ENCODE measurements at regions not wholly inside any gene's neighbourhood (a gene's known extent, or its start where the extent isn't known, plus 50 kb on each side); places are given as distances from the start of the nearest gene placed in this dataset.

DNA sequence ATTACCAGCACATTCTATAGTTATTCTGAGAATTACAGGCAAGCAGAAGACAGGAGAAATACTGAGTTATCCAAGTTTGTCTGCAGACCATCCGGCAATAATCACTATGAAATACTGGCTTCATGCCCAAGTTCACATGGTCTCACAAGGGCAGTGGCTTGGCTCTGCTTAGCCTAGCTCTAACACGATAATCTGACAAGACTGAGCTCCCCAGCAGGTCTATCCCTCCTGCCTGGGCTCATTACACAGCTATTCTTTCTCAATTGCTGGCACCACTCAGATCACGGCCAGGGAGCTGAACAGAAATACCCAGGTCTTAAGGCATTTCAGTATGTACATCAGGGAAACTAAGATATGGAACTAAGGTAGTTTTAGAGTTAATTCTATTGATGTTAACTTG, 361.6 kb upstream of the PCDH20 start:
- ATAC-seq (replicated peaks) (no peak), DNase-seq (no peak)
- no peak overlapping the region for H3K4me3 Mint-ChIP-seq
- no peaks in the 10 kb centered on the region for H3K27me3 Mint-ChIP-seq
- H3K36me3 Mint-ChIP-seq (ENCODE audit: insufficient read depth): no peaks in the 10 kb centered on the region
- no peaks in the 10 kb centered on the region for H3K4me1 Mint-ChIP-seq (ENCODE audit: low read depth in 2 of 2)
- H3K9me3 Mint-ChIP-seq: peaks cover 0 to 6% of the 10 kb centered on the region in 2 donors
- no peak overlapping the region for H3K27ac Mint-ChIP-seq

DNA sequence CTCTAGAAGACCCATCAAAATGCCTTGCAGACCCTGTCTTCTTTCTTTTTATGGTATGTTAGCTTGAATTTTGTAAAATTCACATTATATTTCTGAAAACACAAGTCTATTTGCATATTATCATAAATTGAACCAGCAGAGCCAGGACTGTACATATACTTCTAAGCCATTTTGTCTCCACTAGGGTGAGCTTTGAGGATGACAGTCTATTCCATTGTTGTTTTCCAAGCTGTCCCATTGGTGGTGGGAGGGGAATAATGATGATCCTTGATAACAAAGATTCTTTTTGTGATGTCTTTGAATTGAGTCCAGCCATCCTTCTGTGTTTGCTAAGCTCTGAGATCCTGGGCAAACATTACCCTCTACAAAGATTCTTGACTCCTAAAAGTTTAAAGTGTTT, 359.3 kb upstream of the PCDH20 start:
- ATAC-seq (replicated peaks) (no peak), DNase-seq (no peak)
- Mint-ChIP-seq H3K4me1 (ENCODE audit: low read depth in 2 of 2) (no peaks in the 10 kb centered on the region), H3K9me3 (peaks cover 0 to 6% of the 10 kb centered on the region in 2 donors), H3K27me3 (no peaks in the 10 kb centered on the region), H3K4me3 (no peak overlapping the region), H3K27ac (no peak overlapping the region), H3K36me3 (ENCODE audit: insufficient read depth) (no peaks in the 10 kb centered on the region)

DNA sequence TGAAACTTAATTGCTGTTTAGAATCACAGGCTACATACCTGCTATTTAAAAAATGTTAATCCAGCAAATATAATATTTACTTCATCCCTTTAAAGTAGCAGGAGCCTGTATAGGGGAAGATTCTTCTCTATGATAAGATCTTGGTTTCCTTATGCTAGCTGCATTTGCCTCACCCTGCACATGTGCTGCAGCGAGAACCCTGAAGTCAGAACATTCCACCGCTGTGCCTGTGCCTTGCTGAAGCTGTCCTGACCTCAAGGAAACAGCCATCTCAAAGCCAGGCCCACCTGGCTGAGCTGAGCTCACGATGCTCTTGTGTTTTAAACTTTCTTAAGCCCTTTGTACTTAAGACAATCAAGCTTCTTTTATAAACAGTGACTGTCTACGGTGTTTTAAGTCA, 355.0 kb upstream of the PCDH20 start:
- Mint-ChIP-seq H3K9me3 (peaks cover 4 to 6% of the 10 kb centered on the region in 2 donors), H3K4me1 (ENCODE audit: low read depth in 2 of 2) (no peaks in the 10 kb centered on the region), H3K36me3 (ENCODE audit: insufficient read depth) (no peaks in the 10 kb centered on the region), H3K27ac (no peak overlapping the region), H3K4me3 (no peak overlapping the region), H3K27me3 (no peaks in the 10 kb centered on the region)
- ATAC-seq (replicated peaks) (no peak), DNase-seq (no peak)

DNA sequence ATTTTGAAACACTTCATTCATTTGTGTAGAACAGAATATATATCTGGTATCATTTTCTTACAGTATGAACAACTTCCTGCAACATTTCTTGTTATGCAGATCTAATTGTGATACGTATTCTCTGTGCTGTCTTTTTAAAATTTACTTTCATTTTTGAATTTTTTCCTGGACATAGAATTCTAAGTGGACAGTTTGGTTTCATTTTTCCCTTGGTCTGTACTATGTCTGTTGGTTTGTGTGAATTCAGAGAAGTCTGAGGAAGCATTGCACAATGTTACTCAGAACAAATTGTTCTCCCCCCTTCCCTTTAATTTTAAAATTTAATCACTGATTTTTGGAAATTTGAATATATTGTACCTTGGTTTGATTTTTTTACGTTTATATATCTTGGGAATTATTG, 352.5 kb upstream of the PCDH20 start:
- peaks cover 6 to 8% of the 10 kb centered on the region in 2 donors for H3K9me3 Mint-ChIP-seq
- no peak overlapping the region for H3K4me3 Mint-ChIP-seq
- no peak for ATAC-seq (replicated peaks)
- H3K36me3 Mint-ChIP-seq (ENCODE audit: insufficient read depth): no peaks in the 10 kb centered on the region
- H3K27me3 Mint-ChIP-seq: no peaks in the 10 kb centered on the region
- H3K27ac Mint-ChIP-seq: no peak overlapping the region
- no peaks in the 10 kb centered on the region for H3K4me1 Mint-ChIP-seq (ENCODE audit: low read depth in 2 of 2)
- DNase-seq: no peak

DNA sequence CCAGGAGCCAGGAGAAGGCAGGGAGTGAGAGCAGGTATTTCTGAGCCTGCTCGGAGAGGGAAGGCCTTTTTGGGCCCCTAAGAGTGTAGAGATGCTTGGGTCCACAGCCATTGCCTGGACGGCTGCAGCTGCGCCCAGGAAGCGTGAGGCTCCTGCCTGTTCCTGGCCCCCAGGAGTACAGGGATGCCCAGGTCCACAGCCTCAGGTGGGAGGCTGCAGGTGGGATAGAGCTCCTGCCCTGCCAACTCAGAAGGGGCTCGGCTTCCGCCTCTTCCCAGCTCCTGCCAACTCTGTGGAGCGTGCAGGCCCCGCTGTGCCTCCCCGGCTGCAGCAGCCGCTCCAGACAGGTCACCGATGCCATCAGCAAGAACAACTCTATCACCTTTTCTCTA, 351.0 kb upstream of the PCDH20 start:
- no peaks in the 10 kb centered on the region for H3K36me3 Mint-ChIP-seq (ENCODE audit: insufficient read depth)
- peaks cover 6 to 9% of the 10 kb centered on the region in 2 donors for H3K9me3 Mint-ChIP-seq

DNA sequence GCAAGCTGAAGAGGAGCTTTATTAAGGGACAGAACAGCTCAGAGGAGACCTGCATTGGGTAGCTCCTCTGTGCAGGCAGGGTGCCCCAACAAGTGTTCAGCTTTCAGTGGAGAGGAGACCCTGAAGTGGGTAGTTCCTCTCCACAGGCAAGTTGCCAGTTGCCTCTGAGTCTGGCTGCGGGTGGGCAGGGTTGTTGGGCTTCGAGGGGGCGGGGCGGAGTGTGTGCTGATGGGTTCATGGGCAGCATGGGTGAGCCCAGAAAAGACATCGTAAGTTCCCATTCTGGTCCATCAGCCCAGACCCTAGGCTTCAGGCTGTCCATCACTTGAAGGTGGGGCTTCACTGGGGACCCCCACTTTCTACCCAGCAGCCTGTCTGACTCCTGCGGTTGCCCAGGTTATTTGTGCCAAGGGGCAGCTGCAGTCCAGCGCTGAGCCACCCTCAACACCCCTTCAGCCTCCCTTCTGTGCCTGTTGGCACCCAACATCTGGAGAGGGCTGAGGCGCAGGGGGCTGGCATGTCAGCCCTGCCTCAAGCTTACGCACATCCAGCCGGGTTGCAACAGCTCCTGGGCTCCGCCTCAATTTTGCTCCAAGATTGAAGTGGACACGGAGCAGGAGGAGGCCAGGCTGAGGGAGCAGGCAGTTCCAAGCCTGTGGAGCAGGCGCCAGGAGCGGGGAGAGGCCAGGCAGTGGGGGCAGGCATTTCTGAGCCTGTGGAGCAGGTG, 350.5 kb upstream of the PCDH20 start:
- no peak overlapping the region for H3K4me3 Mint-ChIP-seq
- H3K4me1 Mint-ChIP-seq (ENCODE audit: low read depth in 2 of 2): no peaks in the 10 kb centered on the region
- H3K9me3 Mint-ChIP-seq: peaks cover 6 to 8% of the 10 kb centered on the region in 2 donors
- ATAC-seq (replicated peaks): no peak
- no peak for DNase-seq
- no peaks in the 10 kb centered on the region for H3K36me3 Mint-ChIP-seq (ENCODE audit: insufficient read depth)
- H3K27ac Mint-ChIP-seq: no peak overlapping the region
- H3K27me3 Mint-ChIP-seq: no peaks in the 10 kb centered on the region

More for the DNA sequence above, 351.0 kb upstream of the PCDH20 start:
- DNase-seq (no peak), ATAC-seq (replicated peaks) (no peak)
- H3K4me1 Mint-ChIP-seq (ENCODE audit: low read depth in 2 of 2): no peaks in the 10 kb centered on the region
- H3K27ac Mint-ChIP-seq: no peak overlapping the region
- no peaks in the 10 kb centered on the region for H3K27me3 Mint-ChIP-seq
- no peak overlapping the region for H3K4me3 Mint-ChIP-seq

DNA sequence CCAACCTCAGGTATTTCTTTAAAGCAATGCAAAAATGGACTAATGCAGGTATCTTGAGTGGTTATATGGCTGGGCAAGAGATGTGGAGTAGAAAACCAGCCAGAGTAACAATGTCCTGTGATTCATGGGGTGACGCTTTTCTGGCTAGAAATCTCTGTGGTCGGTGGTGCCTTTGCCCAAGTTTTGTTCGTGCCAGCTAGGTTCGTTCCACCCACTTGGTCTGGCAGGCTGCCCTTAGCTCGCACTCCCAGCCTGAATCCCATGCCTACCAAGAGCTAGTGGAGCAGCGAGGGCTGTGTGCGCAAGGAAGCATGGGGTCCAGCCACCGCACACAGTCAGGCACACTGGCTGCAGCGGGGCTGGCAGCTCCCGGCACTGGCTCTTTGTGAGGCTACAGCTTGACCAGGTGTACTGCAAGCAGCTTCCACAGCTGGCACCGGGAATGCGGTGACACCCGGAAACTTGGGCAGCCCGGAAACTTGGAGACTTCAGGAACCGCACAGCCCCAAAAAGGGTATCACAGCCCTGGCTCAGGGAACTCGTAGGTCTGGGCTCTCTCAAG, 349.6 kb upstream of the PCDH20 start:
- ATAC-seq (replicated peaks) (no peak), DNase-seq (no peak)
- peaks cover 6 to 8% of the 10 kb centered on the region in 2 donors for H3K9me3 Mint-ChIP-seq
- no peak overlapping the region for H3K4me3 Mint-ChIP-seq
- H3K27me3 Mint-ChIP-seq: no peaks in the 10 kb centered on the region
- H3K4me1 Mint-ChIP-seq (ENCODE audit: low read depth in 2 of 2): no peaks in the 10 kb centered on the region
- no peaks in the 10 kb centered on the region for H3K36me3 Mint-ChIP-seq (ENCODE audit: insufficient read depth)
- no peak overlapping the region for H3K27ac Mint-ChIP-seq

DNA sequence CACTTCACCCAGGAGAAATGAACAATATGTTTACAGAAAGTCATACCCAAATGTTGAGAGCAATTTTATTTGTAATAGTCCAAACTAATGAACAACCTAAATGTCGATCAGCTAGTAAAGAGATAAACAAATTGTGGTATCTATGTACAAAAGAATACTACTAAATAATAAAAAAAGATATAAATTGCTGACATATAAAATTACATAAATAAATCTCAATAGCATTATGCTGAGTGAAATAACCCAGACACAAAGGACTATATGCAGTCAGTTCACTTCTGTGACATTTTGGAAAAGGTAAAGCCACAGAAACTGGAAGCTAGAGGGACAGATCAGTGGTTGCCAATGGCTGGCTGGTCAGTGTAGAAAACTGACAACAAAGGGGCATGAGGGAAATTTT, 346.0 kb upstream of the PCDH20 start:
- Mint-ChIP-seq H3K4me1 (ENCODE audit: low read depth in 2 of 2) (no peaks in the 10 kb centered on the region), H3K27ac (no peak overlapping the region), H3K4me3 (no peak overlapping the region), H3K9me3 (peaks cover 0 to 8% of the 10 kb centered on the region in 2 donors), H3K36me3 (ENCODE audit: insufficient read depth) (no peaks in the 10 kb centered on the region), H3K27me3 (no peaks in the 10 kb centered on the region)
- no peak for ATAC-seq (replicated peaks)
- no peak for DNase-seq

DNA sequence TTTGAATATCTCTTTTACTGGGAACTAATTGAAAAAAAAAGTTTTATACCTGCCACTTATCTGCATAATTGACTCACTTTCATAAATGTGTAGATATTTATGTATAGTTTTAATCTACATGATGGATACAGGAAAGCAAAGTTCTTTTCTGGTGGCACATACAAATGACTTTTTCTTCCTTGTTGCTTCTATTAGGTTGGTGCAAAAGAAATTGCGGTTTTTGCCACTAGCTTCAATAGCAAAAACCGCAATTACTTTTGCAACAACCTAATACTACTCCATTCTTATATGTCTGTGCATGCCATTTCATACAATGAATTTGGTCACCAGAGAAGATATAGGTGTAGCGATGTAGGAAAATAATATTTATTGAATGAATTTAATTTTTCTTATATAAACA, 344.5 kb upstream of the PCDH20 start:
- no peak for DNase-seq
- ATAC-seq (replicated peaks): no peak
- Mint-ChIP-seq H3K27ac (no peak overlapping the region), H3K27me3 (no peaks in the 10 kb centered on the region), H3K36me3 (ENCODE audit: insufficient read depth) (no peaks in the 10 kb centered on the region), H3K4me3 (no peak overlapping the region), H3K9me3 (peaks cover 0 to 8% of the 10 kb centered on the region in 2 donors), H3K4me1 (ENCODE audit: low read depth in 2 of 2) (no peaks in the 10 kb centered on the region)

DNA sequence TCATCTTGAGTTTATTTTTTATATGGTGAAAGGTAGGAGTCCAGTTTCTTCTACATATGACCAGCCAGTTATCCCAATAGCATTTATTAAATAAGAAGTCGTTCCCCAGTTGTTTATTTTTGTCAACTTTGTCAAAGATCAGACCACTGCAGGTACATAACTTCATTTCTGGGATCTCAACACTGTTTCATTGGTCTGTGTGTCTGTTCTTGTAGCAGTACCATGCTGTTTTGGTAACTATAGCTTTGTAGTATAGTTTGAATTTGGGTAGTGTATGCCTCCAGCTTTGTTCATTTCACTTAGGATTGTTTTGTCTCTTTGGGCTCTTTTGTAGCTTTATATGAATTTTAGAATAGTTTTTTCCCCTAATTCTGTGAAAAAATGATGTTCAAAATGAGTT, 340.4 kb upstream of the PCDH20 start:
- no peaks in the 10 kb centered on the region for H3K36me3 Mint-ChIP-seq (ENCODE audit: insufficient read depth)
- H3K27ac Mint-ChIP-seq: no peak overlapping the region
- no peak overlapping the region for H3K4me3 Mint-ChIP-seq
- no peaks in the 10 kb centered on the region for H3K27me3 Mint-ChIP-seq
- no peaks in the 10 kb centered on the region for H3K4me1 Mint-ChIP-seq (ENCODE audit: low read depth in 2 of 2)
- DNase-seq (no peak), ATAC-seq (replicated peaks) (no peak)
- peaks cover 0 to 8% of the 10 kb centered on the region in 2 donors for H3K9me3 Mint-ChIP-seq

DNA sequence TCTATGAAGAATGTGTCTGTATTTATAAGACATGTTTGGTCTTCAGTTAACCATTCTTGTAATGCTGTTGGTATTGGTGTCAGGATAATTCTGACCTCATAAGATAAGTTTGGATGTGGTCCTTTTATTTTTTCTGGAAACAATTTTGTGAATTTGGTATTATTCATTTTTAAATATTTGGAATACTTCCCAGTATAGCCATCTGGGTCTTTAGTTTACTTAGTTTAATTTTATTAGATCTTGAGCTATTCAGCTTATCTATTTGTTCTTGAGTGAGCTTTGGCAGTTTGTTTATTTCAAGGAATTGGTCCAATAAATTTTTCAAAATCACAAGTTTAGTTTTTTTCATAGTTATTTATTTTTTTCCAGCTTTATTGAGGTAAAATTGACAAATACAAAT, 335.4 kb upstream of the PCDH20 start:
- DNase-seq (no peak), ATAC-seq (replicated peaks) (no peak)
- no peaks in the 10 kb centered on the region for H3K36me3 Mint-ChIP-seq (ENCODE audit: insufficient read depth)
- H3K4me1 Mint-ChIP-seq (ENCODE audit: low read depth in 2 of 2): no peaks in the 10 kb centered on the region
- H3K27ac Mint-ChIP-seq: no peak overlapping the region
- no peaks in the 10 kb centered on the region for H3K27me3 Mint-ChIP-seq
- H3K4me3 Mint-ChIP-seq: no peak overlapping the region
- peaks cover 3 to 8% of the 10 kb centered on the region in 2 donors for H3K9me3 Mint-ChIP-seq

DNA sequence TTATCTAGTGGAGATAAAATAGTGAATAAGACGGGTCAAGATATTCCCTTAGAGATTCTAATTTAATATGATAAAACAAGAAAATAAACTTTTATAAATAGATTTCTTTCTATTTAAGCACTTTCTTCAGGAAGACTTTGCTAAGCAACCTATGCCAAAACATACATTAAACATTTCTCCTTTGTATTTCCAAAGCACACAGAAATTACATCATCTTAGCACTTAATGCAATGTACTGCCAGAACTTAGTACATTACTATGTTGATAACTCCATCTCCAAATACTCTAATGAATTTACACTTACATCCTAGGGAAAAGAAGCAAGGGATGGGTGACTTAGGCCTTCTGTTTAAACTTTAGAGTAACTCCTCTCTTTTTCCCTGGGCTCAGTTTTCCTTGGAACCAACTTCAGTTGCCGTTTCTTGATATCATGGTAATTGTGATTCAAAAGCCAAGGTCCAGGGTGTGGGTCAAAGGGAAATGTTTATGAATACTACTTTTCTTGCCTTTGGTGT, 322.6 kb upstream of the PCDH20 start:
- H3K4me1 Mint-ChIP-seq (ENCODE audit: low read depth in 2 of 2): no peaks in the 10 kb centered on the region
- H3K27me3 Mint-ChIP-seq: no peaks in the 10 kb centered on the region
- peaks cover 6 to 9% of the 10 kb centered on the region in 2 donors for H3K9me3 Mint-ChIP-seq
- no peak for ATAC-seq (replicated peaks)
- H3K36me3 Mint-ChIP-seq (ENCODE audit: insufficient read depth): no peaks in the 10 kb centered on the region
- no peak for DNase-seq
- H3K27ac Mint-ChIP-seq: no peak overlapping the region
- no peak overlapping the region for H3K4me3 Mint-ChIP-seq

DNA sequence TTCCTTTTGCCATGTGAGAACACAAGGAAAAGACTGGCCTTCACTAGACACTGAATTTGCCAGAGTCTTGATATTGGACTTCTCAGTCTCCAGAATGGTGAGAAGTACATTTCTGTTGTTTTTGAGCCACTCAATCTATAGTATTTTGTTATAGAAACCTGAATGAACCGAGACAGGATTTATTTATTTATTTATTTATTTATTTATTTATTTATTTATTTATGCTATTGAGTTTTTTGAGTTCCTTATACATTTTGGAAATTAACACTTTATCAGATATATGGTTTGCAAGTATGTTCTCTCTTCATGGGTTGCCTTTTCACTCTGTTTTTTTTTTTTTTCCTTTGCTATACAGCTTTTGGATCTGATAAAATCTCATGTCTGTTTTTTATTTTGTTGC, 319.0 kb upstream of the PCDH20 start:
- H3K4me1 Mint-ChIP-seq (ENCODE audit: low read depth in 2 of 2): no peaks in the 10 kb centered on the region
- no peak overlapping the region for H3K27ac Mint-ChIP-seq
- DNase-seq: no peak
- H3K4me3 Mint-ChIP-seq: no peak overlapping the region
- H3K9me3 Mint-ChIP-seq: peaks cover 0 to 8% of the 10 kb centered on the region in 2 donors
- H3K36me3 Mint-ChIP-seq (ENCODE audit: insufficient read depth): no peaks in the 10 kb centered on the region
- H3K27me3 Mint-ChIP-seq: no peaks in the 10 kb centered on the region
- no peak for ATAC-seq (replicated peaks)

DNA sequence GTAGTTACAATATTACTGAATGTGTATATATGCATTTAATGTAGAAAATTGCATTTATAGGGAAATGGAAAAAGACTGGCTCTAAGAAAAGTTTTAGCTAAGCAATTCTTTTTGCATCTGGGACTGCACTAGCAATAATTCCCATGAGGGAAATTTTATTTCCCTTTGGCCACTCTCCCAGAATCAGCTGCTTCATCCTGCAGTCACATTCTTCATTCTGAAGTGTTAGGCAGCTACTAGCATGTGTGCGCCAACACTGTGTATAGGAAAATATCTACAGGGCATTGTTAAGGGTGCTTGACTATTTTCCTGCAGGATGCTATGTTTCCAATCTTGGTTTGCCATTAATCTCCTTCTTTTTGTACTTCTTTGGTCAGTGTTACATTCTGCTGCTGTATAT, 312.8 kb upstream of the PCDH20 start:
- H3K9me3 Mint-ChIP-seq: peaks cover 11 to 18% of the 10 kb centered on the region in 2 donors
- H3K27ac Mint-ChIP-seq: no peak overlapping the region
- DNase-seq (no peak), ATAC-seq (replicated peaks) (no peak)
- H3K4me1 Mint-ChIP-seq (ENCODE audit: low read depth in 2 of 2): no peaks in the 10 kb centered on the region
- no peaks in the 10 kb centered on the region for H3K36me3 Mint-ChIP-seq (ENCODE audit: insufficient read depth)
- H3K4me3 Mint-ChIP-seq: no peak overlapping the region
- H3K27me3 Mint-ChIP-seq: no peaks in the 10 kb centered on the region
